HUES6 (cell line): ENCODE measurements at regions not wholly inside any gene's neighbourhood (a gene's known extent, or its start where the extent isn't known, plus 50 kb on each side); places are given as distances from the start of the nearest gene placed in this dataset.

Experiments
- H3K27ac ChIP-seq: 2 replicates; pipeline ENCODE4 v1.7.0; 2013; ENCODE audit warnings: low read depth, mild to moderate bottlenecking, low read length, inconsistent platforms
- H3K27me3 ChIP-seq: 2 replicates; pipeline ENCODE4 v1.6.1; 2013; ENCODE audit warnings: low read length; ENCODE audit not compliant: control insufficient read depth, insufficient read depth
- H3K36me3 ChIP-seq: 2 replicates; pipeline ENCODE4 v1.6.1; 2013; ENCODE audit warnings: low read length; ENCODE audit not compliant: control insufficient read depth, insufficient read depth
- H3K4me1 ChIP-seq: 2 replicates; pipeline ENCODE4 v1.6.1; 2013; ENCODE audit warnings: low read length; ENCODE audit not compliant: control insufficient read depth, insufficient read depth
- H3K4me3 ChIP-seq: 2 replicates; pipeline ENCODE4 v1.5.1; 2013; ENCODE audit warnings: low read depth, low read length
- H3K9ac ChIP-seq: one replicate; pipeline ENCODE4 v1.6.1; 2013; ENCODE audit warnings: mild to moderate bottlenecking, low read length
- H3K9me3 ChIP-seq: 2 replicates; pipeline ENCODE4 v1.6.1; 2013; ENCODE audit warnings: low read depth, low read length; ENCODE audit not compliant: control insufficient read depth, insufficient read depth

- Histone ChIP-seq H3K27me3 (no peaks in the 10 kb centered on the region), H3K4me3 (no peak overlapping the region), H3K9me3 (no peaks in the 10 kb centered on the region), H3K4me1 (no peaks in the 10 kb centered on the region), H3K9ac (no peak overlapping the region), H3K27ac (no peak overlapping the region), H3K36me3 (no peaks in the 10 kb centered on the region)
Observed at GRCh38 chr12:58602736-58603135, 317.6 kb downstream of the LRIG3 start.

GRCh38 chr12:58607805-58608204 lies 312.5 kb downstream of the LRIG3 start:
- H3K4me3 ChIP-seq = no peak overlapping the region
- no peaks in the 10 kb centered on the region for H3K36me3 ChIP-seq
- H3K9ac ChIP-seq = no peak overlapping the region
- H3K9me3 ChIP-seq = no peaks in the 10 kb centered on the region
- H3K27ac ChIP-seq = no peak overlapping the region
- H3K27me3 ChIP-seq = no peaks in the 10 kb centered on the region
- H3K4me1 ChIP-seq = peaks cover under 1% of the 10 kb centered on the region; the same call in 1 of the 2 replicates

GRCh38 chr12:58608711-58609110 lies 311.6 kb downstream of the LRIG3 start:
- Histone ChIP-seq H3K27ac (no peak overlapping the region), H3K9me3 (no peaks in the 10 kb centered on the region), H3K36me3 (no peaks in the 10 kb centered on the region), H3K27me3 (no peaks in the 10 kb centered on the region), H3K4me1 (peaks cover 3% of the 10 kb centered on the region; the same call in 1 of the 2 replicates), H3K9ac (no peak overlapping the region), H3K4me3 (no peak overlapping the region)

- H3K4me1 ChIP-seq = peaks cover 3% of the 10 kb centered on the region; the same call in 1 of the 2 replicates
- H3K9me3 ChIP-seq = no peaks in the 10 kb centered on the region
- no peak overlapping the region for H3K4me3 ChIP-seq
- no peak overlapping the region for H3K9ac ChIP-seq
- no peaks in the 10 kb centered on the region for H3K36me3 ChIP-seq
- no peak overlapping the region for H3K27ac ChIP-seq
- H3K27me3 ChIP-seq = no peaks in the 10 kb centered on the region
Observed at GRCh38 chr12:58615047-58615446, 305.3 kb downstream of the LRIG3 start.

- Histone ChIP-seq H3K4me3 (no peak overlapping the region), H3K9me3 (no peaks in the 10 kb centered on the region), H3K27ac (no peak overlapping the region), H3K9ac (no peak overlapping the region), H3K4me1 (peaks cover 3% of the 10 kb centered on the region; the same call in 1 of the 2 replicates), H3K27me3 (no peaks in the 10 kb centered on the region), H3K36me3 (no peaks in the 10 kb centered on the region)
Observed at GRCh38 chr12:58615576-58615975, 304.7 kb downstream of the LRIG3 start.

GRCh38 chr12:58616618-58617017 lies 303.7 kb downstream of the LRIG3 start:
- Histone ChIP-seq H3K27ac (no peak overlapping the region), H3K9ac (no peak overlapping the region), H3K27me3 (no peaks in the 10 kb centered on the region), H3K9me3 (no peaks in the 10 kb centered on the region), H3K4me1 (peaks cover 3% of the 10 kb centered on the region; the same call in 1 of the 2 replicates), H3K36me3 (no peaks in the 10 kb centered on the region), H3K4me3 (no peak overlapping the region)

- Histone ChIP-seq H3K27me3 (no peaks in the 10 kb centered on the region), H3K27ac (no peak overlapping the region), H3K9ac (no peak overlapping the region), H3K36me3 (no peaks in the 10 kb centered on the region), H3K4me1 (no peaks in the 10 kb centered on the region), H3K4me3 (no peak overlapping the region), H3K9me3 (peaks cover 4% of the 10 kb centered on the region; the same call in 1 of the 2 replicates)
Observed at GRCh38 chr12:58621126-58621525, 299.2 kb downstream of the LRIG3 start.

- H3K36me3 ChIP-seq = no peaks in the 10 kb centered on the region
- no peak overlapping the region for H3K27ac ChIP-seq
- no peaks in the 10 kb centered on the region for H3K27me3 ChIP-seq
- peaks cover 4% of the 10 kb centered on the region; the same call in 1 of the 2 replicates for H3K9me3 ChIP-seq
- no peaks in the 10 kb centered on the region for H3K4me1 ChIP-seq
- H3K9ac ChIP-seq = no peak overlapping the region
- no peak overlapping the region for H3K4me3 ChIP-seq
Observed at GRCh38 chr12:58629376-58629775, 290.9 kb downstream of the LRIG3 start.

- H3K9me3 ChIP-seq = peaks cover 4% of the 10 kb centered on the region; the same call in 1 of the 2 replicates
- H3K9ac ChIP-seq = no peak overlapping the region
- no peak overlapping the region for H3K27ac ChIP-seq
- no peaks in the 10 kb centered on the region for H3K36me3 ChIP-seq
- H3K4me3 ChIP-seq = no peak overlapping the region
- H3K4me1 ChIP-seq = no peaks in the 10 kb centered on the region
- no peaks in the 10 kb centered on the region for H3K27me3 ChIP-seq
Observed at GRCh38 chr12:58633479-58633878, 286.8 kb downstream of the LRIG3 start.

- Histone ChIP-seq H3K36me3 (no peaks in the 10 kb centered on the region), H3K27me3 (no peaks in the 10 kb centered on the region), H3K9me3 (peaks cover 4% of the 10 kb centered on the region; the same call in 1 of the 2 replicates), H3K9ac (no peak overlapping the region), H3K4me1 (no peaks in the 10 kb centered on the region), H3K4me3 (no peak overlapping the region), H3K27ac (no peak overlapping the region)
Observed at GRCh38 chr12:58639318-58639934, 280.9 kb downstream of the LRIG3 start.

GRCh38 chr12:58640314-58640713 lies 280.0 kb downstream of the LRIG3 start:
- H3K36me3 ChIP-seq = no peaks in the 10 kb centered on the region
- H3K9me3 ChIP-seq = peaks cover 4% of the 10 kb centered on the region; the same call in 1 of the 2 replicates
- H3K4me1 ChIP-seq = no peaks in the 10 kb centered on the region
- H3K9ac ChIP-seq = no peak overlapping the region
- H3K27me3 ChIP-seq = no peaks in the 10 kb centered on the region
- H3K27ac ChIP-seq = no peak overlapping the region
- H3K4me3 ChIP-seq = no peak overlapping the region
